ENCODE measurements at regions not wholly inside any gene's neighbourhood (a gene's known extent, or its start where the extent isn't known, plus 50 kb on each side); places are given as distances from the start of the nearest gene placed in this dataset.

GRCh38 chr4:84258905-84259830 lies 239.9 kb downstream of the NKX6-1 start:
- TF ChIP-seq POLR2A (IDR thresholded peaks at IDR 0.05; ENCODE audit: low read length) (no peak), GATA1 (IDR thresholded peaks at IDR 0.05; ENCODE audit: low read depth, low read length) (no peak)
